Keratinocyte (primary cell): ENCODE measurements at regions not wholly inside any gene's neighbourhood (a gene's known extent, or its start where the extent isn't known, plus 50 kb on each side); places are given as distances from the start of the nearest gene placed in this dataset.

Source experiments
- DNase-seq: peaks from one replicate; pipeline ENCODE4 v3.0.0-alpha.2; 2011; ENCODE audit warnings: low read depth, missing footprints, low spot score
- FAIRE-seq: peaks from 2 replicates; lab custom pipeline; 2011; peaks lifted over from hg19 to GRCh38; lab: Jason Lieb, UNC
- H2AFZ ChIP-seq: 2 replicates; pipeline ENCODE4 v1.6.0; 2012; ENCODE audit warnings: low read length, control low read depth, inconsistent platforms; ENCODE audit not compliant: control insufficient read depth
- H3K27ac ChIP-seq: 2 replicates; pipeline ENCODE4 v1.5.1; 2011; ENCODE audit warnings: low read length; ENCODE audit not compliant: control insufficient read depth, insufficient read depth
- H3K27me3 ChIP-seq: 3 replicates; pipeline ENCODE4 v1.6.0; 2011; ENCODE audit warnings: low read length; ENCODE audit not compliant: control insufficient read depth, insufficient read depth; ENCODE audit errors: extremely low read depth
- H3K36me3 ChIP-seq, 2 experiments: 2 replicates in 1 of 2; 3 replicates in 1 of 2; pipeline ENCODE4 v1.5.1; 2011; ENCODE audit warnings: low read length in 2 of 2, mild to moderate bottlenecking in 1 of 2; ENCODE audit not compliant: control insufficient read depth in 2 of 2, insufficient read depth in 2 of 2; ENCODE audit errors: extremely low read depth in 1 of 2
- H3K4me1 ChIP-seq: 3 replicates; pipeline ENCODE4 v1.5.1; 2011; ENCODE audit warnings: low read length; ENCODE audit not compliant: control insufficient read depth, insufficient read depth; ENCODE audit errors: extremely low read depth
- H3K4me2 ChIP-seq: 3 replicates; pipeline ENCODE4 v1.6.0; 2011; ENCODE audit warnings: low read depth, low read length; ENCODE audit not compliant: control insufficient read depth, insufficient read depth; ENCODE audit errors: extremely low read depth
- H3K4me3 ChIP-seq, 3 experiments: fragments of 200-600 bp in 1 of 3; sonication (generic) in 1 of 3; 2 replicates in 2 of 3; 3 replicates in 1 of 3; pipeline ENCODE4 v1.5.1; 2011 to 2016; ENCODE audit warnings: low read length in 3 of 3, mild to moderate bottlenecking in 3 of 3, control low read depth in 2 of 3, inconsistent platforms in 1 of 3, low read depth in 1 of 3, mixed read lengths in 1 of 3, mixed run types in 1 of 3, moderate library complexity in 1 of 3; ENCODE audit not compliant: control insufficient read depth in 2 of 3, insufficient read depth in 2 of 3; ENCODE audit errors: extremely low read depth in 1 of 3
- H3K79me2 ChIP-seq: 2 replicates; pipeline ENCODE4 v1.6.0; 2012; ENCODE audit warnings: low read length; ENCODE audit not compliant: control insufficient read depth, insufficient read depth
- H3K9ac ChIP-seq: 3 replicates; pipeline ENCODE4 v1.6.0; 2011; ENCODE audit warnings: low read length; ENCODE audit not compliant: control insufficient read depth, insufficient read depth; ENCODE audit errors: extremely low read depth
- H3K9me1 ChIP-seq: 3 replicates; pipeline ENCODE4 v1.6.0; 2011; ENCODE audit warnings: low read length; ENCODE audit not compliant: control insufficient read depth, insufficient read depth; ENCODE audit errors: extremely low read depth
- H3K9me3 ChIP-seq: 2 replicates; pipeline ENCODE4 v1.5.1; 2012; ENCODE audit warnings: low read depth, low read length; ENCODE audit not compliant: control insufficient read depth
- H4K20me1 ChIP-seq: 3 replicates; pipeline ENCODE4 v1.6.0; 2011; ENCODE audit warnings: low read length; ENCODE audit not compliant: control insufficient read depth, insufficient read depth; ENCODE audit errors: extremely low read depth
- EZH2 ChIP-seq: IDR thresholded peaks from one replicate; pipeline ENCODE4 v1.6.1; 2012; ENCODE audit warnings: inconsistent platforms, mild to moderate bottlenecking, low read length, moderate library complexity
- dilution Hi-C: fragments of 300-500 bp; cut with MboI; formaldehyde crosslinking; loops from one replicate; pipeline ENCODE4 v1.7.0; 2020; ENCODE audit warnings: low sequenced_read_pairs; ENCODE audit not compliant: extremely low pct_ligation_motif_present
- TF ChIP-seq, protein P1 (sequence below), 3 experiments: IDR thresholded peaks in 1 of 3; conservative IDR thresholded peaks in 1 of 3; optimal IDR thresholded peaks in 1 of 3; 2 replicates in 2 of 3; 3 replicates in 1 of 3; pipeline versions ENCODE3 to v1.5.1; 2011; ENCODE audit warnings: low read length in 3 of 3, mild to moderate bottlenecking in 3 of 3, moderate library complexity in 2 of 3, control low read depth in 1 of 3, inconsistent platforms in 1 of 3; ENCODE audit not compliant: insufficient read depth in 2 of 3; ENCODE audit errors: extremely low read depth in 1 of 3

- FAIRE-seq (no peak), DNase-seq (no peak)
- Histone ChIP-seq H3K4me1 (no peaks in the 10 kb centered on the region), H3K9me1 (no peaks in the 10 kb centered on the region), H4K20me1 (no peaks in the 10 kb centered on the region), H3K27me3 (no peaks in the 10 kb centered on the region), H3K36me3 (no peaks in the 10 kb centered on the region), H3K27ac (no peak overlapping the region), H3K79me2 (no peaks in the 10 kb centered on the region), H3K4me3 (no peak overlapping the region), H2AFZ (no peak overlapping the region), H3K9me3 (no peaks in the 10 kb centered on the region), H3K4me2 (no peak overlapping the region), H3K9ac (no peak overlapping the region)
- dilution Hi-C loops: no loop called here
- no peak for TF ChIP-seq EZH2
- TF ChIP-seq, protein P1, sequence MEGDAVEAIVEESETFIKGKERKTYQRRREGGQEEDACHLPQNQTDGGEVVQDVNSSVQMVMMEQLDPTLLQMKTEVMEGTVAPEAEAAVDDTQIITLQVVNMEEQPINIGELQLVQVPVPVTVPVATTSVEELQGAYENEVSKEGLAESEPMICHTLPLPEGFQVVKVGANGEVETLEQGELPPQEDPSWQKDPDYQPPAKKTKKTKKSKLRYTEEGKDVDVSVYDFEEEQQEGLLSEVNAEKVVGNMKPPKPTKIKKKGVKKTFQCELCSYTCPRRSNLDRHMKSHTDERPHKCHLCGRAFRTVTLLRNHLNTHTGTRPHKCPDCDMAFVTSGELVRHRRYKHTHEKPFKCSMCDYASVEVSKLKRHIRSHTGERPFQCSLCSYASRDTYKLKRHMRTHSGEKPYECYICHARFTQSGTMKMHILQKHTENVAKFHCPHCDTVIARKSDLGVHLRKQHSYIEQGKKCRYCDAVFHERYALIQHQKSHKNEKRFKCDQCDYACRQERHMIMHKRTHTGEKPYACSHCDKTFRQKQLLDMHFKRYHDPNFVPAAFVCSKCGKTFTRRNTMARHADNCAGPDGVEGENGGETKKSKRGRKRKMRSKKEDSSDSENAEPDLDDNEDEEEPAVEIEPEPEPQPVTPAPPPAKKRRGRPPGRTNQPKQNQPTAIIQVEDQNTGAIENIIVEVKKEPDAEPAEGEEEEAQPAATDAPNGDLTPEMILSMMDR (optimal IDR thresholded peaks at IDR 0.05 in 1 of 3, IDR thresholded peaks at IDR 0.05 in 1 of 3, conservative IDR thresholded peaks at IDR 0.05 in 1 of 3; ENCODE audit: extremely low read depth in 1 of 3, insufficient read depth in 2 of 3, low read length in 3 of 3): peak in 1 of 3 experiments; percentile 34
Measured at GRCh38 chr7:17474724-17475344, 176.4 kb downstream of the AHR start.

DNA sequence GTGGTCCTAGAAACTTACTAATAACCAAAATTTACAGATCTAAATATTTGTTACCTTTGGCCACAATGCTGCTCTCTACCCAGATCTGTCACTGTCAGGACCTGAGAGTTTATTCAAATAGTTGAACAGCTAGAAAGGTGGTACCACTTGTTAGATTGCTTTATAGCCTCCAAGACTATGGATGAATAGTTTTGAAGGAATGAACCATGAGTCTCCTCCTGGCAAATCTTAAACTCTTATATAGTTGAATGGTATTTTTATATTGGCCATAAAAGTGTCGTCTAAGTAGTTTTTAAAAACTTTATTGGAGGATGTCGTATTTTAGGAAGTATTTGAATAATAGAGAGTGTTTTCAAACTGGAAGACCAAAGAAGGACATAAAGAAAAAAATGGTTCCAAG is 178.7 kb downstream of the AHR start:
- H3K4me1 ChIP-seq: no peaks in the 10 kb centered on the region
- H3K27ac ChIP-seq: no peak overlapping the region
- H3K79me2 ChIP-seq: no peaks in the 10 kb centered on the region
- H3K4me3 ChIP-seq: no peak overlapping the region
- TF ChIP-seq, protein P1 (optimal IDR thresholded peaks at IDR 0.05 in 1 of 3, IDR thresholded peaks at IDR 0.05 in 1 of 3, conservative IDR thresholded peaks at IDR 0.05 in 1 of 3; ENCODE audit: extremely low read depth in 1 of 3, insufficient read depth in 2 of 3, low read length in 3 of 3): no peak
- TF ChIP-seq EZH2: no peak
- H4K20me1 ChIP-seq: no peaks in the 10 kb centered on the region
- H3K9me3 ChIP-seq: no peaks in the 10 kb centered on the region
- no peak for DNase-seq
- dilution Hi-C loops: no loop called here
- no peaks in the 10 kb centered on the region for H3K27me3 ChIP-seq
- FAIRE-seq: no peak
- H2AFZ ChIP-seq: no peak overlapping the region
- no peak overlapping the region for H3K9ac ChIP-seq
- H3K36me3 ChIP-seq: no peaks in the 10 kb centered on the region
- no peak overlapping the region for H3K4me2 ChIP-seq
- no peaks in the 10 kb centered on the region for H3K9me1 ChIP-seq
